Fibroblast of mammary gland (primary cell): ENCODE measurements at regions not wholly inside any gene's neighbourhood (a gene's known extent, or its start where the extent isn't known, plus 50 kb on each side); places are given as distances from the start of the nearest gene placed in this dataset.
A peak's percentile ranks its signal among the peaks of the same experiment; 100 is the strongest.

ENCODE experiments used
- DNase-seq: peaks from one replicate; pipeline ENCODE4 v3.0.0-alpha.2; 2010; ENCODE audit warnings: low read depth
- H3K4me3 ChIP-seq: 2 replicates; pipeline ENCODE4 v1.5.1; 2011; ENCODE audit warnings: low read depth, mild to moderate bottlenecking, low read length, moderate library complexity; ENCODE audit not compliant: control insufficient read depth
- TF ChIP-seq, protein P1 (sequence below): conservative IDR thresholded peaks from 2 replicates; pipeline ENCODE4 v1.5.1; 2011; ENCODE audit warnings: low read depth, low read length, inconsistent platforms; ENCODE audit not compliant: control insufficient read depth, insufficient read depth

DNA sequence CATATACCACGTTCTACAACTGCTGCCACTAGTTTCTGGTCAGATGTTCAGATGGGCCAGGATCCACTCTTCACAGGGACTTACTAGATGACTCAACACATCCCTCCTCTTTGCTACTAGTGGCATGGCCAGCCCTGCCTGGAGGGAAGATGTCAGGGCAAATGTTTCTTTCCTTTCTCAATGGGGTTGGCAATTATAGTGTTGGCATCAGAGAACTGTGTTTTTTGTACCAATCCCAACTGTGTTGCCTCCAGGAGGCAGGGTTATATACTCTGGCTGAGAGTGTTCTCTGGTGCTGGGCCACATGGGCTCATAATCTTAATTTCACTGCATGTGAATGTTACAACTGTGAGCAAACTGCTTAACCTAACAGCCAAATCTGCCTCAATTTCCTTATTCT, 69.9 kb upstream of the AVPR1A start:
- DNase-seq = no peak
- no peak overlapping the region for H3K4me3 ChIP-seq
- TF ChIP-seq, protein P1, sequence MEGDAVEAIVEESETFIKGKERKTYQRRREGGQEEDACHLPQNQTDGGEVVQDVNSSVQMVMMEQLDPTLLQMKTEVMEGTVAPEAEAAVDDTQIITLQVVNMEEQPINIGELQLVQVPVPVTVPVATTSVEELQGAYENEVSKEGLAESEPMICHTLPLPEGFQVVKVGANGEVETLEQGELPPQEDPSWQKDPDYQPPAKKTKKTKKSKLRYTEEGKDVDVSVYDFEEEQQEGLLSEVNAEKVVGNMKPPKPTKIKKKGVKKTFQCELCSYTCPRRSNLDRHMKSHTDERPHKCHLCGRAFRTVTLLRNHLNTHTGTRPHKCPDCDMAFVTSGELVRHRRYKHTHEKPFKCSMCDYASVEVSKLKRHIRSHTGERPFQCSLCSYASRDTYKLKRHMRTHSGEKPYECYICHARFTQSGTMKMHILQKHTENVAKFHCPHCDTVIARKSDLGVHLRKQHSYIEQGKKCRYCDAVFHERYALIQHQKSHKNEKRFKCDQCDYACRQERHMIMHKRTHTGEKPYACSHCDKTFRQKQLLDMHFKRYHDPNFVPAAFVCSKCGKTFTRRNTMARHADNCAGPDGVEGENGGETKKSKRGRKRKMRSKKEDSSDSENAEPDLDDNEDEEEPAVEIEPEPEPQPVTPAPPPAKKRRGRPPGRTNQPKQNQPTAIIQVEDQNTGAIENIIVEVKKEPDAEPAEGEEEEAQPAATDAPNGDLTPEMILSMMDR = no peak

DNA sequence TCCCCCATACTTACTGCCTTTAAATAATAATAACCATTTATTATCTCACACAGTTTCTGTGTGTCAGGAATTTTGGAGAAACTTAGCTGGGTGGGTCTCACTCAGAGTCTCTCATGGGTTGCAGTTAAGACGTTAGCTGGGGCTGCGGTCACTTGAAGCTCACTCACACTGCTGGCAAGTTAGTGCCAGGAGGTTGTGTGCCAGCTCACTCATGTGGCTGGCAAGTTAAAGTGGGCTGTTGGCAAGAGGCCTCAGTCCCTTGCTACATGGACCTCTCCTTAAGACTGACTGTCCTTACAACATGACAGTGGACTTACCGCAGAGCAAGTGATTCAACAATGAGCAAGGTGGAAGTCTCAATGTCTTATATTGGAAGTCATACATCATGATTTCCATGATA, 61.3 kb upstream of the AVPR1A start:
- TF ChIP-seq, protein P1 = no peak
- DNase-seq = no peak
- no peak overlapping the region for H3K4me3 ChIP-seq

DNA sequence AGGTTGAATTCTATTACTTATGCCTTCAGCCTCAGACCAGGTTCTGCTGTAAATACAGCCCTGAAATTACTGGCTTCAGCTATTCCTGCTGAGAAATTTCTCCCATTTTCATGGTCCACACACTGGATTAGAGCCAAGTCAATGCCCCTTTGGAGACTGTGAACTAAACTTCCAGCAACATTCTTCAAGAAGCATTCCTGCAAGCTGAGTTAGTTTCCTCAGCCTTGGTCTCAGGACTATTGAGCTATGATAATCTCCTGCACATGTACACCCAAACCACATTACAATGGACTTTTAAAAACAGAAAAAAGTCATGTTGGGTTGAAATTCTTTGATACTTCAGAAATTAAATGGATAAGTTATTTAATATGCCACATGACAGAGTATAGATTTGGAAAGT, 58.0 kb upstream of the AVPR1A start:
- no peak for DNase-seq
- no peak overlapping the region for H3K4me3 ChIP-seq
- TF ChIP-seq, protein P1 = no peak

DNA sequence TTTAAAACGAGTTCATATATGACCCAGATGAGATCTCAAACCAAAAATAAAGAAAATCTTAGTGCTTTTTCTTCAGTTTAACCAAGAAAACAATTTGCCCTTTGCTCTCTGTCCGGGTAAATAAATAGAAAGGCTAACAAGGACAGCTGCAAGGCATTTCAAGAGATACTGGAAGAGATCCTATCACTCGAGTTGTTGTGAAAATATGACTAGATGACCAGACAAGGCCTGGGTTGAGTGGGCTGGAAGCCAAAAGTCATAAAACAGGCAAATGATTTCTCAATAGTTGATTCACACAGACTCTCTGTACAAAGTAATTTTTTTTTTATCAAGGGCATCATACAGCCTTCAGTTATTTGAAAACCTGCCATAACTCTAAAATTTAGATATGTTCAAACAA, 55.9 kb upstream of the AVPR1A start:
- DNase-seq = peak; percentile 50
- H3K4me3 ChIP-seq = no peak overlapping the region
- TF ChIP-seq, protein P1 = no peak

DNA sequence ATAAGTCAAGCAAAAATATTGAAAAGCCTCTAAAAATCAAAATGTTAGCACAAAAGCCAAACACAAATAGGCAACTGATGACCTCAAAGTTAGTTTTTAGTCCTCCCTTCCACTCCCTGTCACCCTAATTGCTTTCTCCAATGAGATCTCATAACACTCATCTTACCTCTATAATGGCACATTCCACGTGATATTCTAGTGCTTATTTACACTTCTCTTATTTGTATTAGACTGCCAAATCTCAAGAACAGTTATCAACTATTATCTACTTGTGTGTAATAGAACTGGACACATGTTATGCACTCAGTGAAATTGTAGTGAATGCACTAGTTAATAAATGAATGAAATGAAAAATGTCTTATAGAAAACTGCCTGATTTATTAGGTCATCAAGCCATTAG, 55.5 kb upstream of the AVPR1A start:
- no peak for DNase-seq
- TF ChIP-seq, protein P1 = no peak
- no peak overlapping the region for H3K4me3 ChIP-seq
